ENCODE measurements at regions not wholly inside any gene's neighbourhood (a gene's known extent, or its start where the extent isn't known, plus 50 kb on each side); places are given as distances from the start of the nearest gene placed in this dataset.

GRCh38 chr4:116529129-116529528 lies 556.2 kb downstream of the TRAM1L1 start:
- Histone ChIP-seq H3K9me3 (no peaks in the 10 kb centered on the region), H3K27me3 (no peaks in the 10 kb centered on the region), H3K4me1 (no peaks in the 10 kb centered on the region), H3K27ac (no peak overlapping the region), H3K4me3 (no peak overlapping the region), H3K36me3 (ENCODE audit: low read depth, missing control alignments) (no peaks in the 10 kb centered on the region)
- no peak for DNase-seq
- TF ChIP-seq CTCF (IDR thresholded peaks at IDR 0.05) = no peak
- TF ChIP-seq POLR2A (IDR thresholded peaks at IDR 0.05) = no peak
- intact Hi-C loops (cut with DNase I; ENCODE audit: low total_unique reads) = no loop called here
- WGBS, 2 donors = 90 to 100% methylated on average over 1 of the region's 1 CpG

GRCh38 chr4:116522922-116523321 lies 562.5 kb downstream of the TRAM1L1 start:
- Histone ChIP-seq H3K27ac (no peak overlapping the region), H3K27me3 (no peaks in the 10 kb centered on the region), H3K4me3 (no peak overlapping the region), H3K4me1 (no peaks in the 10 kb centered on the region), H3K9me3 (no peaks in the 10 kb centered on the region), H3K36me3 (ENCODE audit: low read depth, missing control alignments) (no peaks in the 10 kb centered on the region)
- intact Hi-C loops (cut with DNase I; ENCODE audit: low total_unique reads) = no loop called here
- DNase-seq = no peak
- TF ChIP-seq CTCF (IDR thresholded peaks at IDR 0.05) = no peak
- no peak for TF ChIP-seq POLR2A (IDR thresholded peaks at IDR 0.05)

- 83 to 92% methylated on average over 3 of the region's 3 CpGs for WGBS, 2 donors
- no peaks in the 10 kb centered on the region for H3K36me3 ChIP-seq (ENCODE audit: low read depth, missing control alignments)
These were observed 564.5 kb downstream of the TRAM1L1 start for GRCh38 chr4:116520886-116521285.

GRCh38 chr4:116516711-116517110 lies 568.7 kb downstream of the TRAM1L1 start:
- no peak overlapping the region for H3K27ac ChIP-seq
- no peak overlapping the region for H3K4me3 ChIP-seq
- intact Hi-C loops (cut with DNase I; ENCODE audit: low total_unique reads) = no loop called here
- no peaks in the 10 kb centered on the region for H3K27me3 ChIP-seq
- no peak for DNase-seq
- WGBS, 2 donors = 79 to 83% methylated on average over 2 of the region's 2 CpGs
- no peaks in the 10 kb centered on the region for H3K36me3 ChIP-seq (ENCODE audit: low read depth, missing control alignments)
- H3K4me1 ChIP-seq = no peaks in the 10 kb centered on the region
- H3K9me3 ChIP-seq = no peaks in the 10 kb centered on the region
- no peak for TF ChIP-seq POLR2A (IDR thresholded peaks at IDR 0.05)
- TF ChIP-seq CTCF (IDR thresholded peaks at IDR 0.05) = no peak

More at GRCh38 chr4:116520886-116521285, 564.5 kb downstream of the TRAM1L1 start:
- intact Hi-C loops (cut with DNase I; ENCODE audit: low total_unique reads) = no loop called here
- no peak for TF ChIP-seq POLR2A (IDR thresholded peaks at IDR 0.05)
- TF ChIP-seq CTCF (IDR thresholded peaks at IDR 0.05) = no peak
- DNase-seq = no peak
- no peak overlapping the region for H3K4me3 ChIP-seq
- no peaks in the 10 kb centered on the region for H3K4me1 ChIP-seq
- H3K27ac ChIP-seq = no peak overlapping the region
- H3K27me3 ChIP-seq = no peaks in the 10 kb centered on the region
- no peaks in the 10 kb centered on the region for H3K9me3 ChIP-seq

GRCh38 chr4:116515959-116516358 lies 569.4 kb downstream of the TRAM1L1 start:
- DNase-seq = no peak
- Histone ChIP-seq H3K4me3 (no peak overlapping the region), H3K4me1 (no peaks in the 10 kb centered on the region), H3K9me3 (no peaks in the 10 kb centered on the region), H3K27ac (no peak overlapping the region), H3K27me3 (no peaks in the 10 kb centered on the region), H3K36me3 (ENCODE audit: low read depth, missing control alignments) (no peaks in the 10 kb centered on the region)
- TF ChIP-seq POLR2A (IDR thresholded peaks at IDR 0.05) = no peak
- WGBS, 2 donors = 59 to 80% methylated on average over 1 of the region's 1 CpG
- intact Hi-C loops (cut with DNase I; ENCODE audit: low total_unique reads) = no loop called here
